ENCODE measurements at regions not wholly inside any gene's neighbourhood (a gene's known extent, or its start where the extent isn't known, plus 50 kb on each side); places are given as distances from the start of the nearest gene placed in this dataset.

- peak overlapping the region; percentile 60 for H3K27ac Mint-ChIP-seq
- no peak for TF ChIP-seq CTCF (IDR thresholded peaks at IDR 0.05)
- DNase-seq: peak in 7 of 14 experiments; percentile 1 to 44 (median 27)
- H3K4me3 ChIP-seq (ENCODE audit: low read length): peak overlapping the region; percentile 6
- H3K9me3 ChIP-seq (ENCODE audit: control insufficient read depth in 1 of 2, insufficient read depth in 1 of 2, low read length in 2 of 2): no peaks in the 10 kb centered on the region
- ATAC-seq (ENCODE audit: poor library complexity): peak; percentile 86
- no peaks in the 10 kb centered on the region for H3K36me3 Mint-ChIP-seq (ENCODE audit: low read depth)
- H3K27me3 Mint-ChIP-seq: no peaks in the 10 kb centered on the region
- no peaks in the 10 kb centered on the region for H3K36me3 ChIP-seq (ENCODE audit: insufficient read depth, low read length)
- H3K4me1 ChIP-seq (ENCODE audit: insufficient read depth, low read length): peaks cover 14% of the 10 kb centered on the region
- H3K9me3 Mint-ChIP-seq: peaks cover 3% of the 10 kb centered on the region
- ChIA-PET POLR2A (interaction anchor here (0.8 to 1.1 kb wide), 2 partner anchors 12 to 16 kb away, joined by 3 to 4 read pairs; no protein-coding TSS in a partner anchor), CTCF (no interaction called here)
- H3K27me3 ChIP-seq (ENCODE audit: control insufficient read depth in 1 of 2, insufficient read depth in 2 of 2, low read length in 2 of 2): no peaks in the 10 kb centered on the region
- peaks cover 69% of the 10 kb centered on the region for H3K4me1 Mint-ChIP-seq (ENCODE audit: low read depth)
- intact Hi-C loops (cut with DNase I, micrococcal nuclease): no loop called here
- H3K27ac ChIP-seq (ENCODE audit: low read depth in 1 of 2, low read length in 2 of 2): peak overlapping the region; percentile 38 to 44
- peak overlapping the region; percentile 81 for H3K4me3 Mint-ChIP-seq
These were observed 576.2 kb upstream of the CLINT1 start for GRCh38 chr5:158435161-158435616.

- Mint-ChIP-seq H3K36me3 (ENCODE audit: low read depth) (no peaks in the 10 kb centered on the region), H3K27me3 (no peaks in the 10 kb centered on the region), H3K4me3 (peak overlapping the region; percentile 81), H3K9me3 (peaks cover 3% of the 10 kb centered on the region), H3K27ac (peak overlapping the region; percentile 60), H3K4me1 (ENCODE audit: low read depth) (peaks cover 69% of the 10 kb centered on the region)
- no peak for ATAC-seq (ENCODE audit: poor library complexity)
- H3K4me3 ChIP-seq (ENCODE audit: low read length): no peak overlapping the region
- no peak for DNase-seq
- H3K27ac ChIP-seq (ENCODE audit: low read depth in 1 of 2, low read length in 2 of 2): no peak overlapping the region
- POLR2A ChIA-PET: interaction anchor here (0.8 to 1.1 kb wide), 2 partner anchors 12 to 16 kb away, joined by 3 to 4 read pairs; no protein-coding TSS in a partner anchor
- CTCF ChIA-PET: no interaction called here
- no peaks in the 10 kb centered on the region for H3K36me3 ChIP-seq (ENCODE audit: insufficient read depth, low read length)
- no peak for TF ChIP-seq CTCF (IDR thresholded peaks at IDR 0.05)
- intact Hi-C loops (cut with DNase I, micrococcal nuclease): no loop called here
- H3K4me1 ChIP-seq (ENCODE audit: insufficient read depth, low read length): peaks cover 14% of the 10 kb centered on the region
- no peaks in the 10 kb centered on the region for H3K27me3 ChIP-seq (ENCODE audit: control insufficient read depth in 1 of 2, insufficient read depth in 2 of 2, low read length in 2 of 2)
- no peaks in the 10 kb centered on the region for H3K9me3 ChIP-seq (ENCODE audit: control insufficient read depth in 1 of 2, insufficient read depth in 1 of 2, low read length in 2 of 2)
These were observed 575.8 kb upstream of the CLINT1 start for GRCh38 chr5:158434749-158435148.

GRCh38 chr5:158433634-158434033 lies 574.7 kb upstream of the CLINT1 start:
- Mint-ChIP-seq H3K4me1 (ENCODE audit: low read depth) (peaks cover 69% of the 10 kb centered on the region), H3K4me3 (no peak overlapping the region), H3K36me3 (ENCODE audit: low read depth) (no peaks in the 10 kb centered on the region), H3K27ac (peak overlapping the region; percentile 60), H3K27me3 (no peaks in the 10 kb centered on the region), H3K9me3 (peaks cover 7% of the 10 kb centered on the region)
- no peaks in the 10 kb centered on the region for H3K9me3 ChIP-seq (ENCODE audit: control insufficient read depth in 1 of 2, insufficient read depth in 1 of 2, low read length in 2 of 2)
- intact Hi-C loops (cut with DNase I, micrococcal nuclease): no loop called here
- ATAC-seq (ENCODE audit: poor library complexity) (no peak), DNase-seq (no peak)
- no peak overlapping the region for H3K4me3 ChIP-seq (ENCODE audit: low read length)
- H3K4me1 ChIP-seq (ENCODE audit: insufficient read depth, low read length): peaks cover 14% of the 10 kb centered on the region
- no peak overlapping the region for H3K27ac ChIP-seq (ENCODE audit: low read depth in 1 of 2, low read length in 2 of 2)
- CTCF ChIA-PET: no interaction called here
- no peaks in the 10 kb centered on the region for H3K27me3 ChIP-seq (ENCODE audit: control insufficient read depth in 1 of 2, insufficient read depth in 2 of 2, low read length in 2 of 2)
- no peak for TF ChIP-seq CTCF (IDR thresholded peaks at IDR 0.05)
- H3K36me3 ChIP-seq (ENCODE audit: insufficient read depth, low read length): no peaks in the 10 kb centered on the region
- POLR2A ChIA-PET: no interaction called here

Measured in CD4-positive, alpha-beta T cell (primary cell).